ENCODE measurements at regions not wholly inside any gene's neighbourhood (a gene's known extent, or its start where the extent isn't known, plus 50 kb on each side); places are given as distances from the start of the nearest gene placed in this dataset.

DNA sequence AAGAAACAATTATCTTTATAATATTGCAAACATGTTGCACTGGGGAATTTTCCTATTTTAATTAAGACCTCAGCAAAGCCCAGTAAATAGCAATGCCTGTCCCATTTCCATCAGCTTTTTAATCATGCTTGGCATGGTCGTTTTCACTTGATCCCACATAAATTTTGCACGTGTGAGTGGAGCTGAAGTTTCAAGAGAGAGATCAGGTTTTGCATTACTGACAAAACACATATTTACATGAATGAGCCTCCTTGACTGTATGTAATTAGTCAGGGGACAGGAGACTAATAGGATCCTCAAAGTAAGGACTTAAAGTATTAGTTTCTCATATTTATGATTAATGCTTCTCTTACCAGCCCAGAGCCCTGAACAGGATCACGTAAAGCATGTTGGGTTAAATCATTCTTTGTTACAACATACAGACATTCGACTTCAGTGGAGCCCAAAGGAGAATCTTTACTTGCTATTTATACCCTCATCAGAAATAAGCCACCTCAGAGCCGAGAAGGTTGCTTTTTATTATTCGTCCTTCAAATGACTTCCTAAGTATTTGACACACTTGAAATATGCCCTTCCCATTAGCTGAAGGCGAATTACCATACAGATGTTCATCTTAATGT, 711.3 kb downstream of the GALR1 start:
- Mint-ChIP-seq H3K9me3 (peaks cover 8% of the 10 kb centered on the region), H3K4me3 (no peak overlapping the region), H3K27ac (no peak overlapping the region), H3K4me1 (no peaks in the 10 kb centered on the region), H3K36me3 (no peaks in the 10 kb centered on the region), H3K27me3 (peaks cover 3% of the 10 kb centered on the region)
- no peak for DNase-seq

GRCh38 chr18:77967071-77967470, 717.4 kb downstream of the GALR1 start:
- no peak for DNase-seq
- no peaks in the 10 kb centered on the region for H3K4me1 Mint-ChIP-seq
- no peak overlapping the region for H3K27ac Mint-ChIP-seq
- no peaks in the 10 kb centered on the region for H3K36me3 Mint-ChIP-seq
- no peak overlapping the region for H3K4me3 Mint-ChIP-seq
- peaks cover 2% of the 10 kb centered on the region for H3K9me3 Mint-ChIP-seq
- no peaks in the 10 kb centered on the region for H3K27me3 Mint-ChIP-seq

DNA sequence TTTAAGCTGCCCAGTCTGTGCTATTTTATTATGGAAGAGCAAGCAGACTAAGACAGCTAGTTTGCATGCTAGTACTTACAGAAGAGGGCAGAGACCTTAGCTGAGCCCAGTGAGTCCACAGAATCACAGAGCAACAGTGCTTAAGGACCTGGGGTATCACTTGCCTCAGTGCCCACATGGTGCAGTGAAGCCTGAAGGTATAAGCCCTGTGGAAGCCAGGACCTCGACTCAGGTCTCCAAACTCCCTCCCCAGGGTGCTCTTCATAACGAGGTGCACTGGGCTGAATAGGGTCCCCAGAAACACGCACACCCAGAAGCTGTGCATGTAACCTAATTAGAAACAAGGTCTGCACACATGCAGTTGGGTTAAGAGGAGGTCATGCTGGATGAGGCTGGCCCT, 718.1 kb downstream of the GALR1 start:
- Mint-ChIP-seq H3K27me3 (no peaks in the 10 kb centered on the region), H3K4me1 (no peaks in the 10 kb centered on the region), H3K4me3 (no peak overlapping the region), H3K36me3 (no peaks in the 10 kb centered on the region), H3K27ac (no peak overlapping the region), H3K9me3 (peaks cover 2% of the 10 kb centered on the region)
- no peak for DNase-seq

- no peaks in the 10 kb centered on the region for H3K27me3 Mint-ChIP-seq
- H3K4me3 Mint-ChIP-seq: no peak overlapping the region
- DNase-seq: no peak
- H3K27ac Mint-ChIP-seq: no peak overlapping the region
- H3K4me1 Mint-ChIP-seq: no peaks in the 10 kb centered on the region
- no peaks in the 10 kb centered on the region for H3K36me3 Mint-ChIP-seq
- peaks cover 2% of the 10 kb centered on the region for H3K9me3 Mint-ChIP-seq
Measured at GRCh38 chr18:77969972-77970371, 720.3 kb downstream of the GALR1 start.

DNA sequence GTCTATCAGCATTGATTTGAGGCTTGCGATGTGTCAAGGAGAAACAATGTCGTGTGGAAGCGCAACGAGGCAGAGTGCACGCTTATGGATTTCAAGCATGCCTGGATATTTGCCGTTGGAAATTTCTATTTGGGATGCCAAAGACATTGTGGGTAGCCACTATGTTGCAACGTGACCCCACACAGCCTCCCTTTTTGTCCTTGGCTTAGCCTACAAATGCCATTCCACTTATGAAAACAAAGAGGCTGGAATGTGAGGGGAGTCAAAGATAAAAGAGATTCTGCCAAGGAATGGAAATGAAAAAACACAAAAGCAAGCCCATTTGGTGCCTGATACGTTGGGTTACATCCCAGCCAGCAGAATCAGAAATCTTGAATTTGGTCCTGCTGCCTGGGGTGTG, 721.2 kb downstream of the GALR1 start:
- Mint-ChIP-seq H3K4me3 (no peak overlapping the region), H3K27me3 (no peaks in the 10 kb centered on the region), H3K36me3 (no peaks in the 10 kb centered on the region), H3K9me3 (no peaks in the 10 kb centered on the region), H3K27ac (no peak overlapping the region), H3K4me1 (no peaks in the 10 kb centered on the region)
- DNase-seq: no peak

GRCh38 chr18:77973745-77974144, 724.1 kb downstream of the GALR1 start:
- H3K27ac Mint-ChIP-seq: no peak overlapping the region
- H3K36me3 Mint-ChIP-seq: no peaks in the 10 kb centered on the region
- peaks cover 1% of the 10 kb centered on the region for H3K9me3 Mint-ChIP-seq
- H3K27me3 Mint-ChIP-seq: no peaks in the 10 kb centered on the region
- no peaks in the 10 kb centered on the region for H3K4me1 Mint-ChIP-seq
- no peak overlapping the region for H3K4me3 Mint-ChIP-seq
- DNase-seq: no peak

DNA sequence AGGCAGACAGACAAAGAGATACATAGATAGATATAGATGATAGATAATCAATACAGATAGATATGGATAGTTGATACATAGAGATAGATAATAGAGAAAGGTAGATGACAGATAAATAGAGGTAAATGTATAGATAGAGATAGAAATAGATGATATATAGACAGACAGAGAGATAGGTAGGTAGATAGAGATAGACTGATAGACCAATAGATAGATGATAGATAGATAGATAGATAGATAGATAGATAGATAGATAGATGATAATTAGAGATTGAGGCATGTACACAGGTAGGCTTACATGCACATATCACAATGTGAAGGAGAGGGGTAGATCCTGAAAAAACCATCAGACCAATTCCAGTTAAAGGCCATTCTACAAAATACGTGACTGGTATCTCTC, 724.7 kb downstream of the GALR1 start:
- DNase-seq: no peak
- H3K4me1 Mint-ChIP-seq: no peaks in the 10 kb centered on the region
- peaks cover 1% of the 10 kb centered on the region for H3K9me3 Mint-ChIP-seq
- no peaks in the 10 kb centered on the region for H3K27me3 Mint-ChIP-seq
- H3K36me3 Mint-ChIP-seq: no peaks in the 10 kb centered on the region
- H3K4me3 Mint-ChIP-seq: no peak overlapping the region
- H3K27ac Mint-ChIP-seq: no peak overlapping the region

DNA sequence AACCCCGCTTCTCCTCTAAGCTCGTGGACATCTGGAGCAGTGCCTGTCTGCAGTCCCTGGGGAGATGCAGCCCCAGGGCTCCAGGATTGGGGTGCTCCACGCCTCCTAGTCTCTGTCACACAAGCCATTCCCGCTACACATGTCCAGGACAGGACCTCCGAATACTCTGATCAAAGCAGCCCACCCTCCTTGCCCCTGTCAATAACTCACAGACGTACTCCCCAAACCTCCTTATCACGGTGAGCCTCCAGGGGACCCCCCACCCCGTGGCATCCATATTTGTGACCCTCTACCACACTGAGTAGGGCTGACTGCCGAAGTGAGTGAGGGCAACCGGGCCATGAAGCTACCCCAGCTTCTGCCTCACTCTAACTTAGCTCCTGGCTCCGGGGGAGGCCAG, 727.7 kb downstream of the GALR1 start:
- Mint-ChIP-seq H3K36me3 (no peaks in the 10 kb centered on the region), H3K27me3 (no peaks in the 10 kb centered on the region), H3K4me1 (no peaks in the 10 kb centered on the region), H3K27ac (no peak overlapping the region), H3K9me3 (peaks cover 1% of the 10 kb centered on the region), H3K4me3 (no peak overlapping the region)
- no peak for DNase-seq

DNA sequence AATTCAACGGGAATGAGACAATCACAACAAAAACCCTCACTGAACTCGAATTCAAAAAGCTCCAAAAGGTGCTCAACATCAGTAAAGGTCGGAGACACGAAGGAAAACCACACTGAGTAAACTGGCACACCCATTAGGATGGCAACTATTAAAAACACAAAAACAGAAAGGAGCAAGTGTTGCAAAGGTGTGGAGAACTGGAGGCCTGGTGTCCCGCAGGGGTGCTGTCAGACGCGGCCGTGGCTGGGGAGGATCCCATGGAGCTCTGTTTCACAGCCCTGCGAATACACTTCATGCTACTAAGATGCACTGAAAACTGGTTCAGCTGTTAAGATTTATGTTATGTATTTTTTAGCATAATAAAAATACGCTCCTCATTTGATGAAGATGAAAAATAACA, 730.6 kb downstream of the GALR1 start:
- Mint-ChIP-seq H3K4me1 (no peaks in the 10 kb centered on the region), H3K36me3 (no peaks in the 10 kb centered on the region), H3K4me3 (no peak overlapping the region), H3K9me3 (peaks cover 1% of the 10 kb centered on the region), H3K27me3 (no peaks in the 10 kb centered on the region), H3K27ac (no peak overlapping the region)
- no peak for DNase-seq

DNA sequence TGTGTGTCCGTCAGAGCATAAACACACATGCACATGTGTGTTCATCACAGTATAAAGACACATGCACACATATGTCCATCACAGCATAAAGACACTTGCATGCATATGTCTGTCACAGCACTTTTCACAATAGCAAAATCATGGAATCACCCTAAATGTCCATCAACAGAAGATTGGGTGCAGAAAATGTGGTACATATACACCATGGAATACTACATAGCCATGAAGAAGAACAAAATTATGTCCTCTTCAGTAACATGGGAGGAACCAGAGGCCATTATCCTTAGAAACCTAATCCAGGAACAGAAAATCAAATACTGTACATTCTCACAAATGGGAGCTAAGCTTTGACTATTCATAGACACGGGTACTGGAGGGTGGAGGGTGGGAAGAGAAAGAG, 732.2 kb downstream of the GALR1 start:
- H3K27me3 Mint-ChIP-seq: no peaks in the 10 kb centered on the region
- DNase-seq: no peak
- peaks cover 1% of the 10 kb centered on the region for H3K9me3 Mint-ChIP-seq
- H3K4me3 Mint-ChIP-seq: no peak overlapping the region
- H3K36me3 Mint-ChIP-seq: no peaks in the 10 kb centered on the region
- no peak overlapping the region for H3K27ac Mint-ChIP-seq
- no peaks in the 10 kb centered on the region for H3K4me1 Mint-ChIP-seq

- no peaks in the 10 kb centered on the region for H3K4me1 Mint-ChIP-seq
- no peak overlapping the region for H3K27ac Mint-ChIP-seq
- H3K9me3 Mint-ChIP-seq: peaks cover under 1% of the 10 kb centered on the region
- no peak overlapping the region for H3K4me3 Mint-ChIP-seq
- no peaks in the 10 kb centered on the region for H3K27me3 Mint-ChIP-seq
- no peak for DNase-seq
- no peaks in the 10 kb centered on the region for H3K36me3 Mint-ChIP-seq
Measured at GRCh38 chr18:77983270-77983669, 733.6 kb downstream of the GALR1 start.

- H3K27ac Mint-ChIP-seq: no peak overlapping the region
- H3K9me3 Mint-ChIP-seq: no peaks in the 10 kb centered on the region
- DNase-seq: no peak
- no peak overlapping the region for H3K4me3 Mint-ChIP-seq
- no peaks in the 10 kb centered on the region for H3K4me1 Mint-ChIP-seq
- H3K27me3 Mint-ChIP-seq: no peaks in the 10 kb centered on the region
- no peaks in the 10 kb centered on the region for H3K36me3 Mint-ChIP-seq
Measured at GRCh38 chr18:77984178-77984577, 734.5 kb downstream of the GALR1 start.

- no peaks in the 10 kb centered on the region for H3K36me3 Mint-ChIP-seq
- no peak for DNase-seq
- H3K9me3 Mint-ChIP-seq: no peaks in the 10 kb centered on the region
- H3K27ac Mint-ChIP-seq: no peak overlapping the region
- H3K27me3 Mint-ChIP-seq: no peaks in the 10 kb centered on the region
- no peaks in the 10 kb centered on the region for H3K4me1 Mint-ChIP-seq
- H3K4me3 Mint-ChIP-seq: no peak overlapping the region
Measured at GRCh38 chr18:77984833-77985232, 735.2 kb downstream of the GALR1 start.

DNA sequence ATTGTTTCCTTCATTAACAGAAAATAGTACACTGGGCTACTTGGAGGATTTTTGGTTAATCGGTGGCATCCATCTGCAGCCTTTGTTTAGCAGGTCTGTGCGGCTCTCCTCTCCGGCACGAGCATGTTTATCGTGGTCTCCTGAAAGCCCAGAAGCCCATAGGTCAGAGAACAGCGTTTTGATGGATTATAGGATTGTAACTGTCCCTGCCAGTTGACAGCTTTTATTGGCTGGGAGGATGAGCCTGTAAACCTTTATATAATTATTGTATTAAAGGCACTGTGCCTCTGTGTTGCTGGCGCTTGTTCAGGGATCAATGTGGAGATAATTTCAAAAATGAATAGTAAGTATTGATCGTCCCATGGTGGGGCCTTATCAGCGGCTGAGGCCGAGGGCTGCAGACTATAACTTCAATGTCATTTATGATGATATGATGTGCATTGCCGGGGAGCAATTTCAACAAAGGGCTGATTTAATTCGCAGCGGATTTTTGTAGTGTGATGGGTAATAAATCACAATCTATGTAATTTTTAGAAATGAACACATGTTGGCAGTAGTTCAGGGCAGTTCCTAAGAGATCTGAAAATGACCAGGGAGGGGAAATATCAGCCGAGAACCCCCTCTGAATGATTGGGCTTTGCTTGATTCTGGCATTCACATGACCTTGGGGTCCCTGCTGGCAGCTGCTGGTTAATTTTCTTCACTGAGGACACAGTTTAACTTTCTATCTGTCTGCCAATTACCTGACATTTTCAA, 736.1 kb downstream of the GALR1 start:
- Mint-ChIP-seq H3K36me3 (no peaks in the 10 kb centered on the region), H3K9me3 (no peaks in the 10 kb centered on the region), H3K27me3 (no peaks in the 10 kb centered on the region), H3K27ac (no peak overlapping the region), H3K4me1 (no peaks in the 10 kb centered on the region), H3K4me3 (no peak overlapping the region)
- no peak for DNase-seq

- no peaks in the 10 kb centered on the region for H3K9me3 Mint-ChIP-seq
- no peak overlapping the region for H3K27ac Mint-ChIP-seq
Measured at GRCh38 chr18:77990131-77990530, 740.5 kb downstream of the GALR1 start.

DNA sequence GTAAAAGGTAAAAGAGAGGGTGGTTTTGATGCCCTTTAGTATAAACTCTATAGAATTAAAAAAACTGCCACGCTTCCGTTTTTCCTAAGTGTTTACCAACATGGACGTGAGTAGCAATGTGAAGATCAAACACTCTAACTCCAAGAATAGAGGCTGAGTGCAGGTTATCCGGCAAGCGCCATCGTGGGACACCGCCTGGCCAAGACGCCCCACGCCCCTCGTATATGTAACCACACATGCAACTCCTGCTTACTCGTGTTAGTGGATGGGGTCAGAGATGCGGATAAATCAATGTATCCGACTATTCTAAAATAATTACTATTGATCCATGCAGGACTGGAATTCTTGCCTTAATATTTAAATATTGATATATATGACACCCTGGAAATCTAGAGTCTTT, 741.3 kb downstream of the GALR1 start:
- Mint-ChIP-seq H3K4me1 (no peaks in the 10 kb centered on the region), H3K27ac (no peak overlapping the region), H3K9me3 (no peaks in the 10 kb centered on the region), H3K4me3 (no peak overlapping the region), H3K36me3 (no peaks in the 10 kb centered on the region), H3K27me3 (no peaks in the 10 kb centered on the region)
- DNase-seq: no peak

More at GRCh38 chr18:77990131-77990530, 740.5 kb downstream of the GALR1 start:
- no peaks in the 10 kb centered on the region for H3K27me3 Mint-ChIP-seq
- DNase-seq: no peak
- no peak overlapping the region for H3K4me3 Mint-ChIP-seq
- H3K36me3 Mint-ChIP-seq: no peaks in the 10 kb centered on the region
- H3K4me1 Mint-ChIP-seq: no peaks in the 10 kb centered on the region

All from activated naive CD8-positive, alpha-beta T cell treated with anti-CD3 and anti-CD28 coated beads for 36 hours (primary cell).